ENCODE measurements at regions not wholly inside any gene's neighbourhood (a gene's known extent, or its start where the extent isn't known, plus 50 kb on each side); places are given as distances from the start of the nearest gene placed in this dataset.

DNA sequence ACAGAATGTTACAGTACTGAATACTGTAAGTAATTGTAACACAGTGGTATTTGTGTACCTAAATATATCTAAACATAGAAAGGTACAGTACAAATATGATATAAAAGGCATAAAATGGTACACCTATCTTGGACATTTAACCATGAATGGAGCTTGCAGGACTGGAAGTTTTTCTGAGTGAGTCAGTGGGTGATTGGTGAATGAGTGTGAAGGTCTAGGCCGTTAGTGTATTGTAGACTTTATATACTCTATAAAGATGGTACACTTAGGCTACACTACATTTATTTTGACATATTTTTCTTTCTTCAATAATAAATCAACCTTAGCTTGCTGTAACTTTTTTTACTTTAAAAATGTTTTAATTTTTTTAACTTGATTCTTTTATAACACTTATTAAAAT is 422.5 kb upstream of the FSTL5 start:
- Mint-ChIP-seq H3K27me3 (no peaks in the 10 kb centered on the region), H3K9me3 (no peaks in the 10 kb centered on the region), H3K4me3 (no peak overlapping the region), H3K36me3 (ENCODE audit: low read depth) (no peaks in the 10 kb centered on the region), H3K27ac (no peak overlapping the region), H3K4me1 (ENCODE audit: low read depth) (no peaks in the 10 kb centered on the region)
- CTCF ChIA-PET = no interaction called here
- no peak for DNase-seq
- TF ChIP-seq, protein P1, sequence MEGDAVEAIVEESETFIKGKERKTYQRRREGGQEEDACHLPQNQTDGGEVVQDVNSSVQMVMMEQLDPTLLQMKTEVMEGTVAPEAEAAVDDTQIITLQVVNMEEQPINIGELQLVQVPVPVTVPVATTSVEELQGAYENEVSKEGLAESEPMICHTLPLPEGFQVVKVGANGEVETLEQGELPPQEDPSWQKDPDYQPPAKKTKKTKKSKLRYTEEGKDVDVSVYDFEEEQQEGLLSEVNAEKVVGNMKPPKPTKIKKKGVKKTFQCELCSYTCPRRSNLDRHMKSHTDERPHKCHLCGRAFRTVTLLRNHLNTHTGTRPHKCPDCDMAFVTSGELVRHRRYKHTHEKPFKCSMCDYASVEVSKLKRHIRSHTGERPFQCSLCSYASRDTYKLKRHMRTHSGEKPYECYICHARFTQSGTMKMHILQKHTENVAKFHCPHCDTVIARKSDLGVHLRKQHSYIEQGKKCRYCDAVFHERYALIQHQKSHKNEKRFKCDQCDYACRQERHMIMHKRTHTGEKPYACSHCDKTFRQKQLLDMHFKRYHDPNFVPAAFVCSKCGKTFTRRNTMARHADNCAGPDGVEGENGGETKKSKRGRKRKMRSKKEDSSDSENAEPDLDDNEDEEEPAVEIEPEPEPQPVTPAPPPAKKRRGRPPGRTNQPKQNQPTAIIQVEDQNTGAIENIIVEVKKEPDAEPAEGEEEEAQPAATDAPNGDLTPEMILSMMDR (IDR thresholded peaks at IDR 0.05) = no peak
- POLR2A ChIA-PET = no interaction called here
- intact Hi-C loops (cut with micrococcal nuclease) = no loop called here
- ATAC-seq = no peak

DNA sequence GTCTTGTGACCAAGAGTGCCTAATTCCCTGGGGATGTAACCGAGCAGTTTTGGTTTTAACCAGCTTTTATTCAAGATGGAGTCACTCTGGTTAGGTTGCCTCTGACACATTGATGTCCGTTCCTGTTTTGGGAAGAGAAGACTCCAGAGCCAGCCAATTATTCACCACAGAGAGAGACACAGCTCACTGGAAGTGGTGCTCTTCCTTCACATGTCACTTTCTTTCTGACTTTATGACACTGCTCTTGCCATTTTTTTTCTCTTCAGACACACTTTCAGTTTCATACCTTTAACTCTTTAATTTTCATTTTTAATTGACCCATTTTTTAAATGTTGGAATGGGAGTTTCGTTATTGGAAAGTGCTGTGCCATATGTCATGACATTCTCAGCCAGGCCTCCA is 418.4 kb upstream of the FSTL5 start:
- H3K27ac Mint-ChIP-seq = no peak overlapping the region
- intact Hi-C loops (cut with micrococcal nuclease) = no loop called here
- TF ChIP-seq, protein P1 (IDR thresholded peaks at IDR 0.05) = no peak
- H3K36me3 Mint-ChIP-seq (ENCODE audit: low read depth) = no peaks in the 10 kb centered on the region
- no peak overlapping the region for H3K4me3 Mint-ChIP-seq
- CTCF ChIA-PET = no interaction called here
- DNase-seq (no peak), ATAC-seq (no peak)
- POLR2A ChIA-PET = no interaction called here
- no peaks in the 10 kb centered on the region for H3K27me3 Mint-ChIP-seq
- no peaks in the 10 kb centered on the region for H3K4me1 Mint-ChIP-seq (ENCODE audit: low read depth)
- H3K9me3 Mint-ChIP-seq = no peaks in the 10 kb centered on the region

GRCh38 chr4:162565730-162566129 is 401.9 kb upstream of the FSTL5 start:
- DNase-seq (no peak), ATAC-seq (no peak)
- peaks cover 1% of the 10 kb centered on the region for H3K9me3 Mint-ChIP-seq
- ChIA-PET CTCF (no interaction called here), POLR2A (no interaction called here)
- H3K27ac Mint-ChIP-seq = no peak overlapping the region
- no peak overlapping the region for H3K4me3 Mint-ChIP-seq
- no peaks in the 10 kb centered on the region for H3K27me3 Mint-ChIP-seq
- intact Hi-C loops (cut with micrococcal nuclease) = no loop called here
- no peaks in the 10 kb centered on the region for H3K36me3 Mint-ChIP-seq (ENCODE audit: low read depth)
- TF ChIP-seq, protein P1 (IDR thresholded peaks at IDR 0.05) = no peak
- no peaks in the 10 kb centered on the region for H3K4me1 Mint-ChIP-seq (ENCODE audit: low read depth)

DNA sequence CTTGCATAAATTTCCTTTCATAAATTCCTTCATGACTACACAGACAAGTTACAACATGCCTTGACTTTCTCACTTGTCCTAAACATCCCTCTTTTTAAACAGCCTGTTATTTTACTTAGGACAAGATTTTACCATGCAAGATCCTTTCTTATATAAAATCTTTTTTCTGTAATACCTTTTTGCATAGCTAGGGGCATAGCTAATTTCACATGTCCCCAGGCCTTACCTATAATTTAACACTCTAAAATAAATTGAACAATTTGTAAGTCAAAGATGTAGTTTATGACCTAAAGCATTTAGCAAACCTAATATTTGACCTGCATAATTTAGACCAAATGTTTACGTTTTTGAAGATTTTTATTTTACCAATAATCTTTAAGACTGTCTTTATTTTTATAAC is 396.3 kb upstream of the FSTL5 start:
- no peaks in the 10 kb centered on the region for H3K9me3 Mint-ChIP-seq
- CTCF ChIA-PET = no interaction called here
- H3K36me3 Mint-ChIP-seq (ENCODE audit: low read depth) = no peaks in the 10 kb centered on the region
- no peaks in the 10 kb centered on the region for H3K27me3 Mint-ChIP-seq
- intact Hi-C loops (cut with micrococcal nuclease) = no loop called here
- TF ChIP-seq, protein P1 (IDR thresholded peaks at IDR 0.05) = no peak
- ATAC-seq (no peak), DNase-seq (no peak)
- no peak overlapping the region for H3K4me3 Mint-ChIP-seq
- no peaks in the 10 kb centered on the region for H3K4me1 Mint-ChIP-seq (ENCODE audit: low read depth)
- H3K27ac Mint-ChIP-seq = no peak overlapping the region
- POLR2A ChIA-PET = no interaction called here

DNA sequence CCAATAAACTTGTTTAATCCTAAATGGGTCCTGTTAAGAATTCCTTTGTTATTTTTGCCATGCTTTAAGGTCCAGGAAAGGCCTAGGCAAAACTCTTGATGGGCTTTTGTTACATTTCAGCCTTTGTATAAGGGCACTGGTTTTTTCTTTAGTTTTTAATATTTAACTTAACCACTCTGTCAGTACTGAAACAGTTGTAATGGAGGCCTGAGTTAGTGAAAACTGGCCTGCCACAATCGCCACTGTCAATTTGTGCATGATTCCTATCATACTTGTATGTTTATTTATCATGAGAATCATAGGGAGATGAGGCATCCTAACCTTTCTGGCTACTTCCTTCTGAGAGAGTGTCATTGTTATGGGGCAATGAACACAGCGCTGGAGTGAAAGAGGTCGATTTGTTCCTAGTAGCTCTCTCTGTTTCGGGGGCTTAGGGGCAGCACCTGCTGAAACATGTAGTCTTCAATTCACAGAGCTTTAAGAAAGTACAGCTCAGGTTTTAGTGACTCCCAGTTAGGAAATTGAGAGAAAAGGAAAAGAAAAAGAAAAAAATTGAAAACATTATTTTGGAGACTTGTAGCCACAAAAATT is 393.8 kb upstream of the FSTL5 start:
- CTCF ChIA-PET = no interaction called here
- POLR2A ChIA-PET = no interaction called here
- DNase-seq (no peak), ATAC-seq (no peak)
- intact Hi-C loops (cut with micrococcal nuclease) = no loop called here
- TF ChIP-seq, protein P1 (IDR thresholded peaks at IDR 0.05) = no peak
- H3K4me1 Mint-ChIP-seq (ENCODE audit: low read depth) = no peaks in the 10 kb centered on the region
- H3K27me3 Mint-ChIP-seq = no peaks in the 10 kb centered on the region
- H3K9me3 Mint-ChIP-seq = no peaks in the 10 kb centered on the region
- H3K4me3 Mint-ChIP-seq = no peak overlapping the region
- no peaks in the 10 kb centered on the region for H3K36me3 Mint-ChIP-seq (ENCODE audit: low read depth)
- no peak overlapping the region for H3K27ac Mint-ChIP-seq

All from activated CD8-positive, alpha-beta T cell treated with anti-CD3 and anti-CD28 coated beads for 36 hours (primary cell).